HCT116 (cell line): ENCODE measurements at regions not wholly inside any gene's neighbourhood (a gene's known extent, or its start where the extent isn't known, plus 50 kb on each side); places are given as distances from the start of the nearest gene placed in this dataset.

Experiments
- ATAC-seq: fragments of 200-7000 bp; cut with Tn5 transposase; 2 replicates; pipeline ENCODE4 v1.9.1; 2020; ENCODE audit warnings: mild to moderate bottlenecking, moderate library complexity
- BruUV-seq: library from RNA; stranded (reverse); fragments of 400-500 nt; replicated peaks from 2 replicates; lab custom pipeline; 2021; lab: Mats Ljungman, UMichigan
- CTCF ChIA-PET: fragments of 300-600 bp; sonication (Branson Sonifier 250); formaldehyde crosslinking; loops from one replicate; lab custom pipeline; 2021; ENCODE audit warnings: antibody characterized with exemption; lab: Charles Lee
- POLR2A ChIA-PET: fragments of 300-600, 350-600 bp; sonication (Branson Sonifier 250); formaldehyde crosslinking; loops from one replicate; lab custom pipeline; 2021; ENCODE audit warnings: antibody characterized with exemption; lab: Charles Lee
- RAD21 ChIA-PET, 2 experiments: fragments of 300-600 bp; sonication (Branson Sonifier 250); formaldehyde crosslinking; loops; one replicate each; lab custom pipeline; 2023; ENCODE audit warnings: low total read pairs in 2 of 2; ENCODE audit not compliant: uncharacterized antibody in 2 of 2, unreplicated experiment in 2 of 2, low non-redundant PET in 1 of 2; lab: Charles Lee
- DNase-seq: peaks from one replicate; pipeline ENCODE4 v3.0.0-alpha.2; 2010; ENCODE audit warnings: low read depth, low spot score
- H2AFZ ChIP-seq: fragments of 200-600 bp; shearing (Covaris generic), sonication (generic); 2 replicates; pipeline ENCODE4 v1.6.1; 2017; ENCODE audit warnings: low read depth, mixed run types, mixed read lengths, antibody characterized with exemption, low read length; ENCODE audit not compliant: poor library complexity, severe bottlenecking
- H3K27ac ChIP-seq: 2 replicates; pipeline ENCODE4 v1.5.1; 2012; ENCODE audit warnings: low read depth, low read length
- H3K27me3 ChIP-seq: fragments of 200-600 bp; sonication (generic); 2 replicates; pipeline ENCODE4 v1.6.1; 2016; ENCODE audit warnings: mixed run types, low read length, mixed read lengths; ENCODE audit not compliant: insufficient read depth
- H3K36me3 ChIP-seq, 2 experiments: fragments of 200-500 bp in 1 of 2; fragments of 200-600 bp in 1 of 2; sonication (Bioruptor generic) in 1 of 2; sonication (generic) in 1 of 2; 2 replicates each; pipeline versions ENCODE4 v1.5.1 to v1.6.1; 2014 to 2016; ENCODE audit warnings: low read length in 2 of 2, inconsistent platforms in 1 of 2, mixed read lengths in 1 of 2, mixed run types in 1 of 2; ENCODE audit not compliant: insufficient read depth in 2 of 2, control insufficient read depth in 1 of 2
- H3K4me1 ChIP-seq, 2 experiments: fragments of 200-600 bp in 1 of 2; sonication (generic) in 1 of 2; 2 replicates each; pipeline versions ENCODE4 v1.5.1 to v1.6.1; 2012 to 2017; ENCODE audit warnings: low read length in 2 of 2, inconsistent platforms in 1 of 2, mild to moderate bottlenecking in 1 of 2, mixed read lengths in 1 of 2, mixed run types in 1 of 2, moderate library complexity in 1 of 2; ENCODE audit not compliant: insufficient read depth in 2 of 2, control insufficient read depth in 1 of 2
- H3K4me2 ChIP-seq: fragments of 200-600 bp; sonication (generic); 2 replicates; pipeline ENCODE4 v1.6.1; 2017; ENCODE audit warnings: mixed run types, low read length, mixed read lengths
- H3K4me3 ChIP-seq, 2 experiments: fragments of 200-600 bp in 1 of 2; sonication (generic) in 1 of 2; replicated peaks in 1 of 2; 2 replicates each; pipeline ENCODE4 v1.5.1; 2011 to 2016; ENCODE audit warnings: low read length in 2 of 2, control low read depth in 1 of 2, low read depth in 1 of 2, mild to moderate bottlenecking in 1 of 2, mixed read lengths in 1 of 2, mixed run types in 1 of 2
- H3K79me2 ChIP-seq: fragments of 200-600 bp; sonication (generic); 2 replicates; pipeline ENCODE4 v1.6.1; 2017; ENCODE audit warnings: mild to moderate bottlenecking, mixed run types, low read length, moderate library complexity, mixed read lengths; ENCODE audit not compliant: insufficient read depth
- H3K9ac ChIP-seq: fragments of 200-600 bp; sonication (generic); 2 replicates; pipeline ENCODE4 v1.6.1; 2016; ENCODE audit warnings: low read length, mixed read lengths
- H3K9me2 ChIP-seq: fragments of 200-600 bp; sonication (generic), shearing (Covaris generic); 2 replicates; pipeline ENCODE4 v1.6.1; 2017; ENCODE audit warnings: mixed run types, mild to moderate bottlenecking, moderate library complexity; ENCODE audit not compliant: insufficient read depth
- H3K9me3 ChIP-seq, 2 experiments: fragments of 200-500 bp in 1 of 2; fragments of 200-600 bp in 1 of 2; sonication (Bioruptor generic) in 1 of 2; sonication (generic) in 1 of 2; 2 replicates each; pipeline ENCODE4 v1.6.1; 2014 to 2017; ENCODE audit warnings: low read length in 2 of 2, mixed read lengths in 2 of 2, inconsistent platforms in 1 of 2, low read depth in 1 of 2, mild to moderate bottlenecking in 1 of 2, mixed run types in 1 of 2, moderate library complexity in 1 of 2; ENCODE audit not compliant: control insufficient read depth in 1 of 2, insufficient read depth in 1 of 2
- H4K20me1 ChIP-seq: fragments of 200-600 bp; sonication (generic), shearing (Covaris generic); 2 replicates; pipeline ENCODE4 v1.6.1; 2017; ENCODE audit warnings: mixed run types, mild to moderate bottlenecking, moderate library complexity; ENCODE audit not compliant: insufficient read depth
- CBX3 ChIP-seq: IDR thresholded peaks from 2 replicates; pipeline ENCODE4 v1.6.1; 2012; ENCODE audit warnings: low read depth
- CEBPB ChIP-seq: IDR thresholded peaks from 2 replicates; pipeline ENCODE4 v1.6.1; 2012; ENCODE audit warnings: low read depth
- EGR1 ChIP-seq: IDR thresholded peaks from 2 replicates; pipeline ENCODE4 v1.6.1; 2012; ENCODE audit warnings: low read depth
- ELF1 ChIP-seq: IDR thresholded peaks from 2 replicates; pipeline ENCODE4 v1.6.1; 2012; ENCODE audit warnings: low read depth, borderline replicate concordance
- EZH2 ChIP-seq: fragments of 200-600 bp; sonication (generic); IDR thresholded peaks from 2 replicates; pipeline ENCODE4 v1.6.1; 2017; ENCODE audit warnings: antibody characterized with exemption, mixed run types
- EZH2phosphoT487 ChIP-seq: fragments of 200-600 bp; IDR thresholded peaks from 2 replicates; pipeline ENCODE4 v1.6.1; 2018; ENCODE audit warnings: antibody characterized with exemption, borderline replicate concordance
- FOSL1 ChIP-seq: IDR thresholded peaks from 2 replicates; pipeline ENCODE4 v1.6.1; 2012; ENCODE audit warnings: low read depth
- JUND ChIP-seq: IDR thresholded peaks from 2 replicates; pipeline ENCODE4 v1.6.1; 2012
- POLR2A ChIP-seq: IDR thresholded peaks from 2 replicates; pipeline ENCODE4 v1.7.0; 2011; ENCODE audit warnings: borderline replicate concordance; ENCODE audit not compliant: insufficient read depth, insufficient read length; ENCODE audit errors: extremely low read depth
- RAD21 ChIP-seq: IDR thresholded peaks from 2 replicates; pipeline ENCODE4 v1.6.1; 2012; ENCODE audit warnings: low read depth, mild to moderate bottlenecking
- SIN3A ChIP-seq: IDR thresholded peaks from 2 replicates; pipeline ENCODE4 v1.6.1; 2012; ENCODE audit warnings: low read depth
- SP1 ChIP-seq: IDR thresholded peaks from 2 replicates; pipeline ENCODE4 v1.6.1; 2012; ENCODE audit warnings: low read depth
- SRF ChIP-seq: IDR thresholded peaks from 2 replicates; pipeline ENCODE4 v1.6.1; 2012; ENCODE audit warnings: low read depth
- YY1 ChIP-seq: IDR thresholded peaks from 2 replicates; pipeline ENCODE4 v1.6.1; 2011; ENCODE audit warnings: low read length, low read depth, moderate library complexity, mild to moderate bottlenecking; ENCODE audit not compliant: insufficient replicate concordance; ENCODE audit errors: extremely low read depth
- ZNF274 ChIP-seq: fragments of 200-500 bp; sonication (Bioruptor generic); IDR thresholded peaks from 2 replicates; pipeline ENCODE4 v1.6.1; 2014; ENCODE audit warnings: mild to moderate bottlenecking, low read depth, low read length, inconsistent platforms
- intact Hi-C: fragments of 100-400 bp; cut with micrococcal nuclease; formaldehyde crosslinking; loops from 2 replicates; pipeline ENCODE4 v1.10.0; 2022
- TF ChIP-seq, protein P1 (sequence below): IDR thresholded peaks from 2 replicates; pipeline ENCODE4 v1.6.1; 2012
- TF ChIP-seq, protein P2 (sequence below), 3 experiments: fragments of 200-600 bp in 1 of 3; sonication (generic) in 1 of 3; IDR thresholded peaks in 2 of 3; conservative IDR thresholded peaks in 1 of 3; 2 replicates each; pipeline ENCODE4 v1.5.1; 2012 to 2017; ENCODE audit warnings: low read depth in 2 of 3, low read length in 2 of 3, antibody characterized with exemption in 1 of 3, borderline replicate concordance in 1 of 3, control low read depth in 1 of 3, mild to moderate bottlenecking in 1 of 3, mixed read lengths in 1 of 3, mixed run types in 1 of 3, moderate library complexity in 1 of 3; ENCODE audit not compliant: insufficient read depth in 1 of 3
- TF ChIP-seq, protein P3 (sequence below): IDR thresholded peaks from 2 replicates; pipeline ENCODE4 v1.6.1; 2011; ENCODE audit warnings: mild to moderate bottlenecking, low read length, moderate library complexity; ENCODE audit not compliant: insufficient replicate concordance; ENCODE audit errors: extremely low read depth
- TF ChIP-seq, protein P4 (sequence below): IDR thresholded peaks from 2 replicates; pipeline ENCODE4 v1.6.1; 2012; ENCODE audit warnings: low read depth

DNA sequence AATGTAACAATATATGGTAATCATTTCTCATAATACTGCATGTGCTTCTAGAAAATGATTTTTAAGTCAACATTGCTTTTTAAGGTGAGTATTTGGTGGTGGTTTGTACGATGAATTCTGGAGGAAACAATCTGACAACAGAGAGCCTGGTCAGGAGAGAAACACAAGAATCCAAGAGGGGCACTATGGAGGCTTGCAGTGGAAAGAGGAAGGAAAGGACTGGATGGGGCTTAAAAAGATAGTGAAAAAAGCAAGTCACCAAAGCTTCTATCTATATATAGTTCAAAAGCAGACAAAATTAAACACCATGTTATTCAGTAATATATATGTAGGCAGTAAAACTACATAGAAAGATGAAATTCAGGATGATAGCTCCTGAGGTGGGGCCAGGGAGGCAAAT is 109.4 kb upstream of the SERTAD2 start:
- no peak overlapping the region for H3K27ac ChIP-seq
- BruUV-seq: no TSS peak
- no peaks in the 10 kb centered on the region for H3K36me3 ChIP-seq
- peaks cover 5 to 17% of the 10 kb centered on the region in 2 experiments; a peak in 3 of 4 replicates for H3K4me1 ChIP-seq
- H2AFZ ChIP-seq: no peak overlapping the region
- no peak overlapping the region for H3K4me2 ChIP-seq
- ChIA-PET CTCF (interaction anchor here (1.6 kb wide), 1 partner anchor 117 kb away, joined by 5 read pairs; no protein-coding TSS in a partner anchor), RAD21 (no interaction called here), POLR2A (interaction anchor here (3.0 kb wide), 1 partner anchor 12 kb away, joined by 15 read pairs; no protein-coding TSS in a partner anchor)
- H3K9me3 ChIP-seq: no peaks in the 10 kb centered on the region
- no peaks in the 10 kb centered on the region for H3K79me2 ChIP-seq
- H3K27me3 ChIP-seq: no peaks in the 10 kb centered on the region
- ATAC-seq (no peak), DNase-seq (no peak)
- no peaks in the 10 kb centered on the region for H4K20me1 ChIP-seq
- no peak overlapping the region for H3K9ac ChIP-seq
- H3K4me3 ChIP-seq: no peak overlapping the region
- intact Hi-C loops: no loop called here
- no peaks in the 10 kb centered on the region for H3K9me2 ChIP-seq
- TF ChIP-seq EZH2phosphoT487 (no peak), POLR2A (no peak), YY1 (no peak), JUND (no peak), ZNF274 (no peak), CBX3 (no peak), EGR1 (no peak), SP1 (no peak), CEBPB (no peak), ELF1 (no peak), FOSL1 (no peak), RAD21 (no peak), SIN3A (no peak), EZH2 (no peak), SRF (no peak)
- TF ChIP-seq, protein P1, sequence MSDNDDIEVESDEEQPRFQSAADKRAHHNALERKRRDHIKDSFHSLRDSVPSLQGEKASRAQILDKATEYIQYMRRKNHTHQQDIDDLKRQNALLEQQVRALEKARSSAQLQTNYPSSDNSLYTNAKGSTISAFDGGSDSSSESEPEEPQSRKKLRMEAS: no peak
- TF ChIP-seq, protein P2, sequence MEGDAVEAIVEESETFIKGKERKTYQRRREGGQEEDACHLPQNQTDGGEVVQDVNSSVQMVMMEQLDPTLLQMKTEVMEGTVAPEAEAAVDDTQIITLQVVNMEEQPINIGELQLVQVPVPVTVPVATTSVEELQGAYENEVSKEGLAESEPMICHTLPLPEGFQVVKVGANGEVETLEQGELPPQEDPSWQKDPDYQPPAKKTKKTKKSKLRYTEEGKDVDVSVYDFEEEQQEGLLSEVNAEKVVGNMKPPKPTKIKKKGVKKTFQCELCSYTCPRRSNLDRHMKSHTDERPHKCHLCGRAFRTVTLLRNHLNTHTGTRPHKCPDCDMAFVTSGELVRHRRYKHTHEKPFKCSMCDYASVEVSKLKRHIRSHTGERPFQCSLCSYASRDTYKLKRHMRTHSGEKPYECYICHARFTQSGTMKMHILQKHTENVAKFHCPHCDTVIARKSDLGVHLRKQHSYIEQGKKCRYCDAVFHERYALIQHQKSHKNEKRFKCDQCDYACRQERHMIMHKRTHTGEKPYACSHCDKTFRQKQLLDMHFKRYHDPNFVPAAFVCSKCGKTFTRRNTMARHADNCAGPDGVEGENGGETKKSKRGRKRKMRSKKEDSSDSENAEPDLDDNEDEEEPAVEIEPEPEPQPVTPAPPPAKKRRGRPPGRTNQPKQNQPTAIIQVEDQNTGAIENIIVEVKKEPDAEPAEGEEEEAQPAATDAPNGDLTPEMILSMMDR (IDR thresholded peaks at IDR 0.05 in 2 of 3, conservative IDR thresholded peaks at IDR 0.05 in 1 of 3; ENCODE audit: borderline replicate concordance in 1 of 3, insufficient read depth in 1 of 3, low read depth in 2 of 3, low read length in 2 of 3): no peak
- TF ChIP-seq, protein P3, sequence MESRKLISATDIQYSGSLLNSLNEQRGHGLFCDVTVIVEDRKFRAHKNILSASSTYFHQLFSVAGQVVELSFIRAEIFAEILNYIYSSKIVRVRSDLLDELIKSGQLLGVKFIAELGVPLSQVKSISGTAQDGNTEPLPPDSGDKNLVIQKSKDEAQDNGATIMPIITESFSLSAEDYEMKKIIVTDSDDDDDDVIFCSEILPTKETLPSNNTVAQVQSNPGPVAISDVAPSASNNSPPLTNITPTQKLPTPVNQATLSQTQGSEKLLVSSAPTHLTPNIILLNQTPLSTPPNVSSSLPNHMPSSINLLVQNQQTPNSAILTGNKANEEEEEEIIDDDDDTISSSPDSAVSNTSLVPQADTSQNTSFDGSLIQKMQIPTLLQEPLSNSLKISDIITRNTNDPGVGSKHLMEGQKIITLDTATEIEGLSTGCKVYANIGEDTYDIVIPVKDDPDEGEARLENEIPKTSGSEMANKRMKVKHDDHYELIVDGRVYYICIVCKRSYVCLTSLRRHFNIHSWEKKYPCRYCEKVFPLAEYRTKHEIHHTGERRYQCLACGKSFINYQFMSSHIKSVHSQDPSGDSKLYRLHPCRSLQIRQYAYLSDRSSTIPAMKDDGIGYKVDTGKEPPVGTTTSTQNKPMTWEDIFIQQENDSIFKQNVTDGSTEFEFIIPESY: no peak
- TF ChIP-seq, protein P4, sequence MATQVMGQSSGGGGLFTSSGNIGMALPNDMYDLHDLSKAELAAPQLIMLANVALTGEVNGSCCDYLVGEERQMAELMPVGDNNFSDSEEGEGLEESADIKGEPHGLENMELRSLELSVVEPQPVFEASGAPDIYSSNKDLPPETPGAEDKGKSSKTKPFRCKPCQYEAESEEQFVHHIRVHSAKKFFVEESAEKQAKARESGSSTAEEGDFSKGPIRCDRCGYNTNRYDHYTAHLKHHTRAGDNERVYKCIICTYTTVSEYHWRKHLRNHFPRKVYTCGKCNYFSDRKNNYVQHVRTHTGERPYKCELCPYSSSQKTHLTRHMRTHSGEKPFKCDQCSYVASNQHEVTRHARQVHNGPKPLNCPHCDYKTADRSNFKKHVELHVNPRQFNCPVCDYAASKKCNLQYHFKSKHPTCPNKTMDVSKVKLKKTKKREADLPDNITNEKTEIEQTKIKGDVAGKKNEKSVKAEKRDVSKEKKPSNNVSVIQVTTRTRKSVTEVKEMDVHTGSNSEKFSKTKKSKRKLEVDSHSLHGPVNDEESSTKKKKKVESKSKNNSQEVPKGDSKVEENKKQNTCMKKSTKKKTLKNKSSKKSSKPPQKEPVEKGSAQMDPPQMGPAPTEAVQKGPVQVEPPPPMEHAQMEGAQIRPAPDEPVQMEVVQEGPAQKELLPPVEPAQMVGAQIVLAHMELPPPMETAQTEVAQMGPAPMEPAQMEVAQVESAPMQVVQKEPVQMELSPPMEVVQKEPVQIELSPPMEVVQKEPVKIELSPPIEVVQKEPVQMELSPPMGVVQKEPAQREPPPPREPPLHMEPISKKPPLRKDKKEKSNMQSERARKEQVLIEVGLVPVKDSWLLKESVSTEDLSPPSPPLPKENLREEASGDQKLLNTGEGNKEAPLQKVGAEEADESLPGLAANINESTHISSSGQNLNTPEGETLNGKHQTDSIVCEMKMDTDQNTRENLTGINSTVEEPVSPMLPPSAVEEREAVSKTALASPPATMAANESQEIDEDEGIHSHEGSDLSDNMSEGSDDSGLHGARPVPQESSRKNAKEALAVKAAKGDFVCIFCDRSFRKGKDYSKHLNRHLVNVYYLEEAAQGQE: no peak
